Hippocampal formation (tissue), 2 donors: ENCODE measurements at regions not wholly inside any gene's neighbourhood (a gene's known extent, or its start where the extent isn't known, plus 50 kb on each side); places are given as distances from the start of the nearest gene placed in this dataset.

Source experiments
- DNase-seq, 2 donors: peaks; one replicate each; lab custom pipeline; 2025; lab: John Stamatoyannopoulos, UW

DNA sequence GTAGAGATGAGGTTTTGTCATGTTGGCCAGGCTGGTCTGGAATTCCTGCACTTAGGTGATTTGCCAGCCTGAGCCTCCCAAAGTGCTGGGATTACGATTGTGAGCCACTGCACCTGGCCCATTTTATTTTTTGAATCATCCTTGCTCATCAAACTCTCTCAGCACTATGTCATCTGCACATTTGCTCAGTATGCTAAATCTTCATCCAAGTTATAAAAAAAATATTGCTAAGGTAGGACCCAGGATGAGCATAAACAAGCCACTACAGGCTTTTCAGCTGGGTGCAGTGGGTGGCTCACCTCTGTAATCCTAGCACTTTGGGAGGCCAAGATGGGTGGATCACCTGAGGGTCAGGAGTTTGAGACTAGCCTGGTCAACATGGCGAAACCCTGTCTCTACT is 510.1 kb upstream of the LARGE1 start:
- no peak for DNase-seq

- no peak for DNase-seq
Observed at GRCh38 chr22:34434371-34434770, 514.1 kb upstream of the LARGE1 start.

GRCh38 chr22:34437140-34437539 is 516.9 kb upstream of the LARGE1 start:
- no peak for DNase-seq

GRCh38 chr22:34454598-34454997 is 534.3 kb upstream of the LARGE1 start:
- no peak for DNase-seq

GRCh38 chr22:34462795-34463194 is 542.5 kb upstream of the LARGE1 start:
- no peak for DNase-seq

- no peak for DNase-seq
Observed at GRCh38 chr22:34475886-34476285, 555.6 kb upstream of the LARGE1 start.

GRCh38 chr22:34476762-34477161 is 556.5 kb upstream of the LARGE1 start:
- no peak for DNase-seq

DNA sequence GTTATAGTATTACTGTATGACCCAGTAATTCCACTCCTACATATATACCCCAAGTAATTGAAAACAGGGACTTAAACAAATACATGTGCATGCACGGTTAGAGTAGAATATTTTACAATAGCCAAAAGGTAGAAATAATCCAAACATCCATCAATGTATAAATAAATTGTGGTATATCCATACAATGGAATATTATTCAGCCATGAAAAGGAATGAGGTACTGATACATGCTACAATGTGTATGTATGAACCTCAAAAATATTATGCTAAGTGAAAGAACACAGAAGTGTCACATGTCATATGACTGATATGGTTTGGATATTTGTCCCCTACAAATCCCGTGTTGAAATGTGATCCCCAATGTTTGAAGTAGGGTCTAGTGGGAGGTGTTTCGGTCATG is 560.8 kb upstream of the LARGE1 start:
- no peak for DNase-seq

DNA sequence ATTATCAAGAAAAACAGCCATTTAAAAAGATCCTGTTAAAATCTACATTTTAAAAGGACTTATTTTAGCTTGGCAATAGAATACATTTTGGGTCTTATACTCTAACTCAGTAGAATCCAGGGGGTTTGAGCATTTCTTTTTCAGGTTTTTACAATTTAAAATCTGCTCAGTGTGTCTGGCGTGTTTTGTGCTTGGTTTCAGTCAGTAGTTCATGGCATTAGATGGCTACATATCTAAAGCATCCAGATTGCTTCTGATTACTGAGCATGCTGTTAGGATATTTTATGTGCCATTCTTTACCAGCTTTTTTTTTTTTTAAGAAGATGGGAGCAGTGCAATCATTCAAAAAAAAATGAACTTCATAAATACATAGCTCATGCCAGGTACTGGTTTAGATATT is 566.1 kb upstream of the LARGE1 start:
- DNase-seq = no peak

GRCh38 chr22:34489861-34490260 is 569.6 kb upstream of the LARGE1 start:
- no peak for DNase-seq

GRCh38 chr22:34490886-34491285 is 570.6 kb upstream of the LARGE1 start:
- no peak for DNase-seq

- no peak for DNase-seq
Observed at GRCh38 chr22:34493486-34493885, 572.5 kb upstream of the ISX start.

GRCh38 chr22:34501366-34501965 is 564.5 kb upstream of the ISX start:
- no peak for DNase-seq

GRCh38 chr22:34502821-34503220 is 563.1 kb upstream of the ISX start:
- DNase-seq = no peak

DNA sequence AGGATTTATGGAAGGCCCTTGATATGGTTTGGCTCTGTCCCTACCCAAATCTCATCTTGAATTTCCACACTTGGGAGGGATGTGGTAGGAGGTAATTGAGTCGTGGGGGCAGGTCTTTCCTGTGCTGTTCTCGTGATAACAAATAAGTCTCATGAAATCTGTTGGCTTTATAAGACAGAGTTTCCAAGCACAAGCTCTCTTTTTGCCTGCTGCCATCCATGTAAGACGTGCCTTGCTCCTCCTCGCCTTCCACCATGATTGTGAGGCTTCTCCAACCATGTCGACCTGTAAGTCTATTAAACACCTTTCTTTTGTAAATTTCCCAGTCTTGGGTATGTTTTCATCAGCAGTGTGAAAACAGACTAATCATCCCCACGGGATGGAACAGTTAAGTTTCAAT is 557.2 kb upstream of the ISX start:
- DNase-seq = no peak

GRCh38 chr22:34526681-34527080 is 539.3 kb upstream of the ISX start:
- no peak for DNase-seq

- no peak for DNase-seq
Observed at GRCh38 chr22:34534101-34534500, 531.9 kb upstream of the ISX start.

GRCh38 chr22:34567367-34567766 is 498.6 kb upstream of the ISX start:
- DNase-seq = no peak

GRCh38 chr22:34570408-34570807 is 495.6 kb upstream of the ISX start:
- DNase-seq = no peak

DNA sequence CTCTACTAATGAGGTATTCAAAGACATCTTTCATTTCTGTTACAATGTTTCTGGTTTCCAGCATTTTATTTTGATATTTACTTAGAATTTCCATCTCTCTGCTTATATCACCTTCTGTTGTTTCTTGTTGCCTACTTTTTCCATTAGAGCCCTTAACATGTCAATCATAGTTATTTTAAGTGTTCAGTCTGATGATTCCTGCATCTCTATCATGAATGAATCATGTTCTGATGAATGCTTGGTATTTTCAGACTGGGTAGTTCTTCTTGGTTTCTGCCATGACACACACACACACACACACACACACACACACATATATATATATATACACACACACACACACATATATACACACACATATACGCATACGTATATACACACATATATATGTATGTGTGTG is 486.4 kb upstream of the ISX start:
- DNase-seq = no peak

DNA sequence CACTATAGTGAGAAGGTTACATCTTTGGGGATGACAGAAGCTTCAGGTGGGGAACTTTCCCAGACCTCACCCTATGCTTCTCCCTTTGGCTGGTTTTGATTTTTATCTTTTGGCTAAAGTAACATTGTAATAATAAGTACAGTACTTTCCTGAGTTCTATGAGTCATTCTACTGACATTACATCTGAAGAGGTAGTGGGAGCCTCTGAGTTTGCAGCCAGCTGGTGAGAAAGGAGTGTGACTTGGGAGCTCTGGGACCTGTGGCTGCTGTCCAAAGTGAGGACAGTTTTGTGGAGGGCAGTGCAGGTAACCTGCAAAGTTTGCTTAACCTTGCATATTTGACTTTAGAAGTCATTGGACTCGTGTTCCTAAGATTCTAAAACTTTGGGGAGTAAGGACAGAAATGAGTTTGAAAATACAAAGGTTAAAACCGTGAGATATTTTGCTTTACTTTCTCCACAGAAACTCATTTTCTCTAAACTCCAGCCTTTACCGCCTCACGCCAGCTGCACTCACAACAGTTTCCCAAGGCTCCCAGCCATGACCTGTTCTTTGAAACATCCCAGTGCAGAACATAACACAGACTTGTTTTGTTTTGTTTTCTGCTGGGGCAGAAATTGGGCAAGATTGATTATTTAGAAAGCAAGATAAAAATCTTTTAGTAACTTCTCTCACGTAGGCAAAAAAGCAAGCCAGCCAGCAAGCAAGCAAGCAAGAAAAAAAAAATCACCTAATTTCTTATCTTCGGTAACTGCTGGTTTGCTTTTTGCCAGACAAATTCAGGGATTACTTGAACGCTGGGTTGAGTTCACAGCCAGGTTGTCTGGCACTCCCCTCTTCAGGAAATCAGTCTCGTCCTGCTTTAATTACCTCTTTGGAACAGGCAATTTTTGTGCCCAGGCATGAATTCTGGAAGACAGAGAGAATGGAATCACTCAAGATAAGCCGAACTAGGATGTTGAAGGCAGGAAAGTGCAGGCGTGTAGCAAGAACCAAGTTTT is 478.3 kb upstream of the ISX start:
- no peak for DNase-seq

GRCh38 chr22:34588871-34589545 is 476.9 kb upstream of the ISX start:
- DNase-seq = no peak
